NCI-H2081 (cell line): ENCODE measurements at regions not wholly inside any gene's neighbourhood (a gene's known extent, or its start where the extent isn't known, plus 50 kb on each side); places are given as distances from the start of the nearest gene placed in this dataset.
"Not testable (repeated sequence)": the region's sequence is repeated elsewhere in the genome, so short reads cannot be mapped to it uniquely, and the experiment has no call there.

ENCODE experiments used
- DNase-seq, 2 experiments: peaks; one replicate each; lab custom pipeline; 2025; lab: John Stamatoyannopoulos, UW

GRCh38 chr10:83754857-83755256, 384.5 kb upstream of the GHITM start:
- DNase-seq = no peak

DNA sequence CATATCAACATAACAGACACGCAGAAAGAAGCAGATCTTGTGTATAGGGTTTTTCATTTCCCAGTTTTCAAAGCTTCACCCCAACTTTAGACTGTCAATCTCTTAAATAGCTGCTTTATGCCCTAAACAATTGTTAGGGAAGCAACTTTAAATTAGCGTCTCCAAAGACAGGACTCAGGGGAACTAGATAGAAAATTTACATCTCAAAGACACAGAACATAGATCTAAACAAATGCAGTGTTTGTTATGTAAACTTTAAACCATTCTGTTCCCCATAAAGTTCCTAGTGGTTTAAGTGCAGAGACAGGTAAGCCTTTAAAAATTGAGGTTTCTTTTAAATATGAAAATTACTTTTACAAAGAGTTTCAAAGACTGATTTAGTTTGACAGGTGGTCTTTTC, 379.2 kb upstream of the GHITM start:
- DNase-seq = no peak

- DNase-seq = no peak
Measured at GRCh38 chr10:83764666-83765065, 374.6 kb upstream of the GHITM start.

DNA sequence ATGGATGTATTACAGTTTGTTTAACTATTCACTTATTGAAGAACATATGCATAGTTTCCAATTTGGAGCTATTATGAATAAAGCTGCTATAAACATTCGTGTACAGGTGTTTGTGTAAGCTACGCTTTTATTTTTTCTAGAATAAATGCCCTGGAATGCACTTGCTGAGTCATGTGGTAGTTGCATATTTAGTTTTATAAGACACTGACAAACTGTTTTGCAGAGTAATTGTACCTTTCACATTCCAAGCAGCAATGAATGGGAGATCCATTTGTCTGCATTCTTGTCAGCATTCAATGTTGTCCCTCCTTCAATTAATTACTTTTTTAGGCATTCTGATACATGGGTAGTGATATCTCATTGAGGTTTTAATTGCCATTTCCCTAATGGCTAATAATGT, 373.6 kb upstream of the GHITM start:
- DNase-seq = no peak

DNA sequence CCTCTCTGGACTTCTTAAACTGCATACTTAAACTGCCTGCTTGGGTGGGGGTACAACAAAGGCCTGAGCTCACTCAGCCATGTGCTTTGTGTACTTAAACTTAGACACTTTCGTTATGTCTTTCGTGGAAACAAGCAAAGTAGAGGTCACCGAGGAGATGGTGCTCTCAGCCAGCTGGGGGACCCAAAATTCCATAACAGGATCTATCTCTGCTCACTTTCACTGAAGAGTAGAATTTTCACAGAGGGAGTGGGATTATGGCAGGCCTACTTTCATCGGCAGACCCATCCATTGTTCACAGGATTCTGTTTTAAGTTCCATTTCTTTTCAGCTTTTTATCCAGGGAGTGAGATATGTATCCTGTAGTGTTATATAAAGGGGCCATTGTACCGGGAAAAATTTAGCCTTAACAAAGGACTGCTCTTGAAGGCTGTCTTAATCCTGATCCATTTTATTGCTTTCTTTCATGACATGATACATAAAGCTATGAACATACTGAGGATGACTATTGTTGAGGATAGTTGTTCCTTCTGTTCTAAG, 370.0 kb upstream of the GHITM start:
- DNase-seq = no peak

GRCh38 chr10:83786701-83787100, 352.6 kb upstream of the GHITM start:
- DNase-seq = not testable (repeated sequence)

GRCh38 chr10:83801983-83802382, 337.3 kb upstream of the GHITM start:
- DNase-seq = no peak

GRCh38 chr10:83806717-83807116, 332.6 kb upstream of the GHITM start:
- no peak for DNase-seq

GRCh38 chr10:83809001-83809400, 330.3 kb upstream of the GHITM start:
- no peak for DNase-seq

GRCh38 chr10:83816942-83817341, 322.4 kb upstream of the GHITM start:
- DNase-seq = no peak

GRCh38 chr10:83817797-83818196, 321.5 kb upstream of the GHITM start:
- no peak for DNase-seq

DNA sequence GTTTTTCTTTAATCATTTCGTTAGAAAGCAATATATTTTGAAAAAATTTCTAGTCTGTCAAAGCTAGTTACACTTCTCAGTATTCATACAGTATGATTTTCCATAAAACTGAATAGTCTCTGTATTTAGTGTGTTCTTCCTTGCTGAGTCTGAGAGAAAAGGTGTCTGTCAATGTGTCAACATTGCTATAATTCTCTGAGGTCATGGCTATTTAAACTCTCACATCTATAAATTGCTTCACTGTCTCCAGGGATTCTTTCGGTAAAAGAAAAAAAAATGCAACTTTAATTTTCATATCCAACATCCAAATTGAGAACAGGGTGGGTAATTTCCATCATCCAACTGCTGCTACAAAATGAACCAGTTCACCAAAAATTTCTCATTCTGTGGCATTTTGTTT, 319.7 kb upstream of the GHITM start:
- DNase-seq = no peak

DNA sequence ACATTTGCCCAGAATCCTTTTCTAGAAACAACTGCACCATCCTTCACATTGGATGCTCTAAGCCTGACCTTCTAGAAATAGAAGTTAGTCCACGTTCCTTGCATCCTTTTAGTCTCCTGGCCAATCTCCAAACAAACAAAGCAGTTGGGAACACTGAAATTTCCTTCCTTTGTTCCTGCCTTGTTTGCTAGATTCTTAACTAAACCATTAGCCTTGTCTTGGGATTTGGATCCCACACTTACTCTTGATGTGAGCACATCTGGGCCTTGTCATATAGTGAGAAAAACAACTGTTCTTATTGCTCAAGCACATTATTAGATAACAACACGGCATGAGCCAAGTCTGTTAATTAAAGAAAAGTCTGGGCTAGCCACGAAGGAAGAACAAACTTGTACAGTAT, 319.3 kb upstream of the GHITM start:
- no peak for DNase-seq

DNA sequence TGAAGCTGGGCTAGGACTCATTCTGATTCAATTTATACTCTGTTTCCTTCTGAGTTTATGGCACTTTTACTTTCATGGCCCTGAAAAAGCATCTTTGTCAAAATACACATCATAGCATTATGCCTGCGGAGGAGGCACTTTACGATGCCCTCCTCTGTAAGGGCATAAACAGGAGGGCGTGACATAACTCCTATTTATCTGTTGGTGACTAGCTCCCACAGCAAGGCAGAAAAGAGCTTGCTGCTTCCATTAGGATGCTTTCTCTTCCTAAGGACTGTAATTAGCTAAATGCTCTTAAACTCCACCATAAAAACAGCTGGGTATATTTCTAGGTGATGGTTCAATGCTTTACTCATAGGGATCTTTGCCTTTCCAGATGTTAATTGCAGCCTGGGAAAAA, 315.2 kb upstream of the GHITM start:
- DNase-seq = no peak

DNA sequence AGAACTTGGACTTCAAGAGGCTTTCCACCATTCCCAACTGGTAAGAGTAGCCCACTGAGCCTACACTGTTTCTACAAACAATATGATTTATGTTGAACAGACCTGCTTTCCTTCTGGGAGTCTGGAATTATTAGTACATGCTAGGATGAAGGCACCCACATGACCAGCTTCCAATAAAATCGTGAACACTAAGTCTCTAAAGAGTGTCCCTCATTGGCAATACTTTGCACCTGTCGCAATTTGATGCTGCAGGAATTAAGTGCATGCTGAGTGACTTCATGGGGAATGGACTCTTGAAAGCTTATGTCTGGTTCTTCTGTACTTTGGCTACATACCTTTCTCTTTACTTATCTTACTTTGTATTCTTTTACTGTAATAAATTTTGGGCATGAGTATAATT, 305.2 kb upstream of the GHITM start:
- no peak for DNase-seq

- DNase-seq = no peak
Measured at GRCh38 chr10:83835945-83836745, 303.2 kb upstream of the GHITM start.

- DNase-seq = no peak
Measured at GRCh38 chr10:83848677-83849076, 290.6 kb upstream of the GHITM start.

DNA sequence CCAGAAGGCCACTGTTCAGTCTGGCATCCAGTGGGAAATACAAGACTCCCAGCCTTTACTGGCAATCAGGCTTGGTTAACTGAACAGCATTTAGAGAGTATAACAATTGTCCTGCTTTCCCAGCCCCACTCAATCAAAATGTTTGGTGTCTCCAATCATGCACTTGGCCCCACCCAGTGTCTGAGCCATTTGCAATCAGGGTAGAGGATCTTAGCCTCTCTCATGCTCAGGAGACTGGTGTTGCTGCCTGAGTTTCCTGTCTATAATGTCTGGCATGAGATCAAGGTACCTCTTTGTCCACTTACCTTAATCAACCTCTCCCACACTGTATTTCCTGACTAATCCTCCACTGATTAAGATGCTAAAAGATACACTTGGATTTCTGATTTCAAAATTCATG, 290.2 kb upstream of the GHITM start:
- no peak for DNase-seq

- no peak for DNase-seq
Measured at GRCh38 chr10:83852146-83852545, 287.2 kb upstream of the GHITM start.

GRCh38 chr10:83862723-83863122, 276.6 kb upstream of the GHITM start:
- DNase-seq = peak; percentile 36 to 83

DNA sequence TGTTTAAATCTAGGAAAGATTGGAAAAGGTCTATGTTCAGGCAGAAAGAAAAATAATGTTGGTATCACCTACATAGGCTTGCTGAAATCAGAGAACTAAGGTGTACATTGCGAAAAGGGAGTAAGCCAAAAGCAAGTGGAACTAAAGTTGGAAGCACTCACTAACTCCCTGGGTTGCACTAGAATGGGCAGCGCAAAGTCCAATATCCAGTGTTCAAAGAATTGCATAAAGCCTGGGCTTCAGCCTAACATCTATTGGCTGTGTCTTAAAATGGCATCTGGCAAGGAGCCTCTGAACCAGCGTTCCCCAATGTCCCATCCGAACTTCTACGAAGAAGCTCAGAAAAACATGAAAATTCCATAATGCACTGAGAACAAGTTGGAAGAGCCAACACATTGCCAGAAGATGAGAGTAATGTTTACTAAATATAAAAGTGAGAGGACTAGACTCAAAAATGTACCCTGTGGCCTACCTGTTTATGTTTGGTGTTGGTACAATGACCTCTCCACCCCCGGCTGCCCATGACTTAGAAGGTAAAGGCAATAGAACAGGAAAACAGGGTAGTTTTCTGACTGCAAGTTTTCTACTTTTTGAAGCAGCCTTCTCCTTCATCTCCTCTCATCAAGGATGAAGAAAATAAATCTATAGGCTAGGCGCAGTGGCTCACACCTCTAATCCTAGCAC, 275.9 kb upstream of the GHITM start:
- no peak for DNase-seq

GRCh38 chr10:83869898-83870297, 269.4 kb upstream of the GHITM start:
- no peak for DNase-seq
